NT2/D1 (cell line): ENCODE measurements at regions not wholly inside any gene's neighbourhood (a gene's known extent, or its start where the extent isn't known, plus 50 kb on each side); places are given as distances from the start of the nearest gene placed in this dataset.
A peak's percentile ranks its signal among the peaks of the same experiment; 100 is the strongest.

ENCODE experiments used
- DNase-seq: peaks from one replicate; pipeline ENCODE4 v3.0.0-alpha.2; 2011; ENCODE audit warnings: low read depth, low spot score
- H3K27me3 ChIP-seq: 2 replicates; pipeline ENCODE4 v1.6.0; 2011; ENCODE audit warnings: mild to moderate bottlenecking; ENCODE audit not compliant: insufficient read length, insufficient read depth
- H3K36me3 ChIP-seq: 2 replicates; pipeline ENCODE4 v1.6.1; 2011; ENCODE audit warnings: mild to moderate bottlenecking, low read length, mixed read lengths; ENCODE audit not compliant: insufficient read depth, insufficient read length
- H3K4me1 ChIP-seq: 2 replicates; pipeline ENCODE4 v1.5.1; 2011; ENCODE audit not compliant: insufficient read depth, insufficient read length
- H3K4me3 ChIP-seq: 2 replicates; pipeline ENCODE4 v1.5.1; 2011; ENCODE audit warnings: low read depth; ENCODE audit not compliant: insufficient read length
- H3K9ac ChIP-seq: 2 replicates; pipeline ENCODE4 v1.6.0; 2011; ENCODE audit warnings: low read depth; ENCODE audit not compliant: insufficient read length
- H3K9me3 ChIP-seq: 2 replicates; pipeline ENCODE4 v1.5.1; 2011; ENCODE audit warnings: mild to moderate bottlenecking, low read length; ENCODE audit not compliant: insufficient read depth
- SUZ12 ChIP-seq: IDR thresholded peaks from 2 replicates; pipeline ENCODE4 v1.6.1; 2011; ENCODE audit not compliant: insufficient read length, insufficient read depth; ENCODE audit errors: extremely low read depth
- YY1 ChIP-seq: IDR thresholded peaks from 2 replicates; pipeline ENCODE4 v1.6.1; 2011; ENCODE audit not compliant: insufficient read length, insufficient read depth
- ZNF274 ChIP-seq: IDR thresholded peaks from 2 replicates; pipeline ENCODE4 v1.6.1; 2011; ENCODE audit warnings: mild to moderate bottlenecking, low read depth, low read length

GRCh38 chrX:129139837-129140598, 383.3 kb downstream of the SMARCA1 start:
- no peak for TF ChIP-seq ZNF274
- no peak for TF ChIP-seq SUZ12
- TF ChIP-seq YY1: no peak
- DNase-seq: no peak
- H3K27me3 ChIP-seq: no peaks in the 10 kb centered on the region

GRCh38 chrX:129125122-129125914, 398.0 kb downstream of the SMARCA1 start:
- Histone ChIP-seq H3K27me3 (no peaks in the 10 kb centered on the region), H3K4me3 (no peak overlapping the region), H3K9me3 (no peaks in the 10 kb centered on the region; the same call in 1 of the 2 replicates), H3K36me3 (no peaks in the 10 kb centered on the region), H3K9ac (no peak overlapping the region), H3K4me1 (no peaks in the 10 kb centered on the region)
- DNase-seq: no peak
- TF ChIP-seq SUZ12 (no peak), YY1 (no peak)

More at GRCh38 chrX:129139837-129140598, 383.3 kb downstream of the SMARCA1 start:
- Histone ChIP-seq H3K4me3 (no peak overlapping the region), H3K4me1 (no peaks in the 10 kb centered on the region), H3K9ac (no peak overlapping the region), H3K9me3 (no peaks in the 10 kb centered on the region), H3K36me3 (no peaks in the 10 kb centered on the region)

GRCh38 chrX:129123795-129124194, 399.5 kb downstream of the SMARCA1 start:
- no peaks in the 10 kb centered on the region for H3K27me3 ChIP-seq

GRCh38 chrX:129116676-129117470, 406.4 kb downstream of the SMARCA1 start:
- no peaks in the 10 kb centered on the region for H3K27me3 ChIP-seq
- H3K36me3 ChIP-seq: no peaks in the 10 kb centered on the region
- DNase-seq: no peak
- H3K4me3 ChIP-seq: no peak overlapping the region
- H3K9ac ChIP-seq: no peak overlapping the region
- H3K4me1 ChIP-seq: no peaks in the 10 kb centered on the region
- H3K9me3 ChIP-seq: no peaks in the 10 kb centered on the region
- no peak for TF ChIP-seq SUZ12

More at GRCh38 chrX:129123795-129124194, 399.5 kb downstream of the SMARCA1 start:
- no peaks in the 10 kb centered on the region for H3K36me3 ChIP-seq
- H3K9me3 ChIP-seq: no peaks in the 10 kb centered on the region; the same call in 1 of the 2 replicates
- H3K4me3 ChIP-seq: no peak overlapping the region
- no peak for DNase-seq
- no peaks in the 10 kb centered on the region for H3K4me1 ChIP-seq
- H3K9ac ChIP-seq: no peak overlapping the region
- TF ChIP-seq YY1: no peak
- no peak for TF ChIP-seq ZNF274
- no peak for TF ChIP-seq SUZ12

- no peaks in the 10 kb centered on the region for H3K27me3 ChIP-seq
- no peaks in the 10 kb centered on the region for H3K4me1 ChIP-seq
- H3K9ac ChIP-seq: no peak overlapping the region
- no peaks in the 10 kb centered on the region for H3K36me3 ChIP-seq
- H3K4me3 ChIP-seq: no peak overlapping the region
- no peak for DNase-seq
- H3K9me3 ChIP-seq: no peaks in the 10 kb centered on the region
- TF ChIP-seq YY1: no peak
- TF ChIP-seq SUZ12: no peak
- TF ChIP-seq ZNF274: no peak
Observed at GRCh38 chrX:129115935-129116334, 407.4 kb downstream of the SMARCA1 start.

GRCh38 chrX:129115104-129115503, 408.2 kb downstream of the SMARCA1 start:
- Histone ChIP-seq H3K36me3 (no peaks in the 10 kb centered on the region), H3K4me3 (no peak overlapping the region), H3K9ac (no peak overlapping the region), H3K27me3 (no peaks in the 10 kb centered on the region), H3K9me3 (no peaks in the 10 kb centered on the region), H3K4me1 (no peaks in the 10 kb centered on the region)
- no peak for TF ChIP-seq SUZ12
- TF ChIP-seq YY1: no peak
- no peak for TF ChIP-seq ZNF274
- peak; percentile 20 for DNase-seq
